Upper lobe of left lung (tissue), 6 donors: ENCODE measurements at regions not wholly inside any gene's neighbourhood (a gene's known extent, or its start where the extent isn't known, plus 50 kb on each side); places are given as distances from the start of the nearest gene placed in this dataset.
A peak's percentile ranks its signal among the peaks of the same experiment; 100 is the strongest.

ENCODE experiments used
- ATAC-seq, 2 donors: fragments of 200-7000 bp; cut with Tn5 transposase; one replicate each; pipeline ENCODE4 v1.9.1; 2022; ENCODE audit warnings: mild to moderate bottlenecking in 2 of 2, moderate library complexity in 2 of 2; ENCODE audit not compliant: low FRiP score in 2 of 2
- DNase-seq, 2 donors: peaks; one replicate each; pipeline ENCODE4 v3.0.0-alpha.2; 2019 to 2020
- H3K27ac ChIP-seq, 4 donors: fragments of 200-600 bp; sonication (generic); one replicate each; pipeline ENCODE4 v1.5.1; 2016 to 2019
- H3K27me3 ChIP-seq, 4 donors: fragments of 200-600 bp; sonication (generic); one replicate each; pipeline ENCODE4 v1.5.1; 2017 to 2019
- H3K36me3 ChIP-seq, 4 donors: fragments of 200-600 bp; sonication (generic); one replicate each; pipeline ENCODE4 v1.5.1; 2016 to 2019
- H3K4me1 ChIP-seq, 4 donors: fragments of 200-600 bp; sonication (generic); one replicate each; pipeline ENCODE4 v1.5.1; 2018 to 2019
- H3K4me3 ChIP-seq, 4 donors: fragments of 200-600 bp; sonication (generic); one replicate each; pipeline ENCODE4 v1.5.1; 2017 to 2019; ENCODE audit warnings: mild to moderate bottlenecking in 2 of 4, moderate library complexity in 1 of 4
- H3K9me3 ChIP-seq, 4 donors: fragments of 200-600 bp; sonication (generic); one replicate each; pipeline ENCODE4 v1.5.1; 2018 to 2019
- CTCF ChIP-seq, 6 experiments: fragments of 450-650 bp in 4 of 6; fragments of 200-600 bp in 2 of 6; sonication (generic) in 2 of 6; IDR thresholded peaks; one replicate each; pipeline ENCODE4 v1.5.1; 2016 to 2019; ENCODE audit warnings: antibody characterized with exemption in 6 of 6
- EP300 ChIP-seq, 4 donors: sonication (generic); formaldehyde crosslinking; IDR thresholded peaks; one replicate each; pipeline ENCODE4 v1.5.1; 2017; ENCODE audit warnings: antibody characterized with exemption in 4 of 4, control low read depth in 2 of 4
- POLR2A ChIP-seq, 4 donors: fragments of 450-650 bp; IDR thresholded peaks; one replicate each; pipeline ENCODE4 v1.5.1; 2016 to 2017; ENCODE audit warnings: antibody characterized with exemption in 4 of 4, mild to moderate bottlenecking in 2 of 4
- POLR2AphosphoS5 ChIP-seq, 2 donors: sonication (generic); formaldehyde crosslinking; IDR thresholded peaks; one replicate each; pipeline ENCODE4 v1.5.1; 2017; ENCODE audit warnings: antibody characterized with exemption in 2 of 2
- WGBS, 2 donors: methylation state at CpG; one replicate each; pipeline ENCODE4 v1.1.5; 2017 to 2018; 5-methylcytosine and 5-hydroxymethylcytosine counted together
- donor health status: DM: no; HTN: no; CAD: no; lungs with moderate emphysema.
- donor health status: DM: no; HTN: yes; CAD: no; lungs with severe emphysema.

GRCh38 chr14:53458368-53458814 is 305.3 kb upstream of the DDHD1 start:
- peak overlapping the region in 1 of 4 donors; percentile 35 for H3K27ac ChIP-seq
- no peaks in the 10 kb centered on the region for H3K9me3 ChIP-seq
- ATAC-seq (no peak), DNase-seq (no peak)
- no peaks in the 10 kb centered on the region for H3K36me3 ChIP-seq
- no peaks in the 10 kb centered on the region for H3K27me3 ChIP-seq
- H3K4me3 ChIP-seq: no peak overlapping the region
- H3K4me1 ChIP-seq: peaks cover 7 to 16% (median 10%) of the 10 kb centered on the region in 4 donors
- no peak for TF ChIP-seq POLR2A (IDR thresholded peaks at IDR 0.05)
- no peak for TF ChIP-seq POLR2AphosphoS5 (IDR thresholded peaks at IDR 0.05)
- no peak for TF ChIP-seq CTCF (IDR thresholded peaks at IDR 0.05)
- no peak for TF ChIP-seq EP300 (IDR thresholded peaks at IDR 0.05)
- WGBS, 2 donors: 24 to 25% methylated on average over 2 of the region's 2 CpGs

- TF ChIP-seq POLR2AphosphoS5 (IDR thresholded peaks at IDR 0.05) (no peak), POLR2A (IDR thresholded peaks at IDR 0.05) (no peak), EP300 (IDR thresholded peaks at IDR 0.05) (no peak), CTCF (IDR thresholded peaks at IDR 0.05) (no peak)
- H3K36me3 ChIP-seq: no peaks in the 10 kb centered on the region
- WGBS, 2 donors: 83 to 88% methylated on average over 1 of the region's 1 CpG
- DNase-seq: no peak
- no peak for ATAC-seq
- H3K4me3 ChIP-seq: no peak overlapping the region
- no peak overlapping the region for H3K27ac ChIP-seq
- H3K9me3 ChIP-seq: no peaks in the 10 kb centered on the region
- H3K27me3 ChIP-seq: no peaks in the 10 kb centered on the region
- H3K4me1 ChIP-seq: peaks cover 7 to 11% (median 10%) of the 10 kb centered on the region in 4 donors
These were observed 303.8 kb upstream of the DDHD1 start for GRCh38 chr14:53456931-53457330.

GRCh38 chr14:53452005-53452673 is 299.0 kb upstream of the DDHD1 start:
- H3K36me3 ChIP-seq: no peaks in the 10 kb centered on the region
- H3K4me3 ChIP-seq: no peak overlapping the region
- H3K27ac ChIP-seq: no peak overlapping the region
- no peaks in the 10 kb centered on the region for H3K9me3 ChIP-seq
- no peak for TF ChIP-seq EP300 (IDR thresholded peaks at IDR 0.05)
- TF ChIP-seq CTCF (IDR thresholded peaks at IDR 0.05): no peak
- TF ChIP-seq POLR2A (IDR thresholded peaks at IDR 0.05): no peak
- TF ChIP-seq POLR2AphosphoS5 (IDR thresholded peaks at IDR 0.05): no peak
- peak in 1 of 2 donors; percentile 43 for ATAC-seq
- WGBS, 2 donors: 94% methylated on average over 4 of the region's 4 CpGs
- no peaks in the 10 kb centered on the region for H3K27me3 ChIP-seq
- DNase-seq: no peak
- peaks cover 0 to 6% (median 0%) of the 10 kb centered on the region in 4 donors for H3K4me1 ChIP-seq

- H3K27me3 ChIP-seq: no peaks in the 10 kb centered on the region
- no peak overlapping the region for H3K4me3 ChIP-seq
- H3K4me1 ChIP-seq: peaks cover 0 to 13% (median 0%) of the 10 kb centered on the region in 4 donors
- TF ChIP-seq CTCF (IDR thresholded peaks at IDR 0.05) (no peak), POLR2A (IDR thresholded peaks at IDR 0.05) (no peak), POLR2AphosphoS5 (IDR thresholded peaks at IDR 0.05) (no peak), EP300 (IDR thresholded peaks at IDR 0.05) (no peak)
- H3K9me3 ChIP-seq: no peaks in the 10 kb centered on the region
- WGBS, 2 donors: 23 to 30% methylated on average over 3 of the region's 3 CpGs
- H3K36me3 ChIP-seq: no peaks in the 10 kb centered on the region
- H3K27ac ChIP-seq: no peak overlapping the region
- ATAC-seq (no peak), DNase-seq (peak in 1 of 2 donors; percentile 41)
These were observed 297.7 kb upstream of the DDHD1 start for GRCh38 chr14:53450871-53451270.

GRCh38 chr14:53448682-53449081 is 295.6 kb upstream of the DDHD1 start:
- WGBS, 2 donors: 95% methylated on average over 2 of the region's 2 CpGs

More at GRCh38 chr14:53448682-53449081, 295.6 kb upstream of the DDHD1 start:
- DNase-seq (no peak), ATAC-seq (no peak)
- no peaks in the 10 kb centered on the region for H3K27me3 ChIP-seq
- H3K9me3 ChIP-seq: no peaks in the 10 kb centered on the region
- no peak for TF ChIP-seq CTCF (IDR thresholded peaks at IDR 0.05)
- no peak for TF ChIP-seq POLR2A (IDR thresholded peaks at IDR 0.05)
- TF ChIP-seq POLR2AphosphoS5 (IDR thresholded peaks at IDR 0.05): no peak
- TF ChIP-seq EP300 (IDR thresholded peaks at IDR 0.05): no peak
- H3K4me1 ChIP-seq: peaks cover 0 to 13% (median 0%) of the 10 kb centered on the region in 4 donors
- no peak overlapping the region for H3K27ac ChIP-seq
- no peaks in the 10 kb centered on the region for H3K36me3 ChIP-seq
- H3K4me3 ChIP-seq: no peak overlapping the region
